GM12874 (cell line): ENCODE measurements at regions not wholly inside any gene's neighbourhood (a gene's known extent, or its start where the extent isn't known, plus 50 kb on each side); places are given as distances from the start of the nearest gene placed in this dataset.

Experiments
- TF ChIP-seq, protein P1 (sequence below): IDR thresholded peaks from 2 replicates; pipeline ENCODE4 v1.5.1; 2011; ENCODE audit warnings: low read depth, mild to moderate bottlenecking, control low read depth, low read length, moderate library complexity; ENCODE audit not compliant: insufficient read depth

DNA sequence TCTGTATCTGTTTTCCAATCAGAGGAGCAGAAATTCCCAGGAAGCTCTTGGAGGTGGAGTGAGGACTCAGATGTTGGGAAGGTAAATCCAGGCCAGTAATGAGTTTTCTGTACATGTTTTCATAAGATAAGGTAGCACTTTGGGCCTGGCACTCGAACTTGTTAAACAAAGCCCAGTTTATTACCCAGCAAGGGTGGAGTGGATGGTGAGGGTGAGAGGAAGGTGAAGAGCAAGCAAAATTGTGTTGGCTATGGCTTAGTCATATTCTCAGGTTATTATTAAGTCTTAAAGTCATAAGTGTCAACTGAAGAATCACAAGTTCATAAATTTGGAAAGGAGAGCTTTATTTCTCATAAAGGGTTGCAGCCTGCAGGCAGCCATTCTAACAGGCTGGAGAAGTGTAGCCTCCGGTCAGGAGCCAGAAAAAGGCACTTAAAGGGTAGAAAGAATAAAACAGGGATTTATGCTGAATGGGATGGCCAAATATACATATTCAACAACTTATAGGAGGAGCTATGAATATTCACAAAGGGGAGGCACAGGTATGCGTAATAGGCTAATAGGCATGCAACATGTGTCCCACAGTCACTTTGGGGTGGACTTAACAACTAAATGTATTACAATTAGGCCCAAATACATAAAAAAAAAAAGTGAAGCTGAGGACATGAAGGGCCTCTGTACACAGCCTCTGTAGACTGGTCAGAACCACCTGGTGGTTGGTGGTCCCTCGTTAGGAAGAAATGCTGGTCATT, 523.9 kb downstream of the LMO4 start:
- TF ChIP-seq, protein P1, sequence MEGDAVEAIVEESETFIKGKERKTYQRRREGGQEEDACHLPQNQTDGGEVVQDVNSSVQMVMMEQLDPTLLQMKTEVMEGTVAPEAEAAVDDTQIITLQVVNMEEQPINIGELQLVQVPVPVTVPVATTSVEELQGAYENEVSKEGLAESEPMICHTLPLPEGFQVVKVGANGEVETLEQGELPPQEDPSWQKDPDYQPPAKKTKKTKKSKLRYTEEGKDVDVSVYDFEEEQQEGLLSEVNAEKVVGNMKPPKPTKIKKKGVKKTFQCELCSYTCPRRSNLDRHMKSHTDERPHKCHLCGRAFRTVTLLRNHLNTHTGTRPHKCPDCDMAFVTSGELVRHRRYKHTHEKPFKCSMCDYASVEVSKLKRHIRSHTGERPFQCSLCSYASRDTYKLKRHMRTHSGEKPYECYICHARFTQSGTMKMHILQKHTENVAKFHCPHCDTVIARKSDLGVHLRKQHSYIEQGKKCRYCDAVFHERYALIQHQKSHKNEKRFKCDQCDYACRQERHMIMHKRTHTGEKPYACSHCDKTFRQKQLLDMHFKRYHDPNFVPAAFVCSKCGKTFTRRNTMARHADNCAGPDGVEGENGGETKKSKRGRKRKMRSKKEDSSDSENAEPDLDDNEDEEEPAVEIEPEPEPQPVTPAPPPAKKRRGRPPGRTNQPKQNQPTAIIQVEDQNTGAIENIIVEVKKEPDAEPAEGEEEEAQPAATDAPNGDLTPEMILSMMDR: no peak

DNA sequence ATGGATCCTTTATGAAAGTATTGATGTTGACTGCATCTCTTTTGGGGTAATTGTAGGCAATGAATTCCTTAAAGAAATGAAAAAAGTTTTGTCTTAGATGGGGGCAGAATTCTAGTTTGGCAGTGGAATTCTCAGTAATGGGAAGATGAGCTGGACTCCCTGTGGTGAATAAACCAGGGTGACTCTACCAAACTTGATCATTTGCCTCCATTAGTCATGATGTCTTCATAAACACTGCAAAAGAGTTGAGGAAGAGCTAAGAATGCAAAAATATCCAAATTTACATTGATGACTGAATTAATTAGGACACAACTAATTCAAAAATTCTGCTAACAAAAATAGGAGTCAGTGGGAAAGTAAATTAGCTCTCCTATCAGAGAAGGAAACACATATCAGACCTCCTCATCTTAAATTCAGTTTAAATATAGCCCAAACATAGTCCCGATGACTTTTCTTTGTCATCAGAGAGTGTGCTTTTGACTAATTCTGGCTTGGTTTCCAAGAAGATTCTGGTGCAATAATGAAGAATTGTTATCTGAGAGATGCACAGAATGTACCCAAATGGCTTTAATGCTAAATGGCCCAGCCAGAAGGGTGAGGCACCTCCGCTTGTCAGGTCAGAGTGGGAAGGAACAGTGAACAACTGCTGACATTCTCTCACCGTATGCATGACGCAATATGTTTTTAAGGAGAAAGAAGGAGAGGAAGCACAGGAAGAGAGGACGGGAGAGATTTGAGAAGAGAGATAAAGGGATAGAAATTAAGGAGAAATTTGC, 525.1 kb downstream of the LMO4 start:
- TF ChIP-seq, protein P1: no peak

DNA sequence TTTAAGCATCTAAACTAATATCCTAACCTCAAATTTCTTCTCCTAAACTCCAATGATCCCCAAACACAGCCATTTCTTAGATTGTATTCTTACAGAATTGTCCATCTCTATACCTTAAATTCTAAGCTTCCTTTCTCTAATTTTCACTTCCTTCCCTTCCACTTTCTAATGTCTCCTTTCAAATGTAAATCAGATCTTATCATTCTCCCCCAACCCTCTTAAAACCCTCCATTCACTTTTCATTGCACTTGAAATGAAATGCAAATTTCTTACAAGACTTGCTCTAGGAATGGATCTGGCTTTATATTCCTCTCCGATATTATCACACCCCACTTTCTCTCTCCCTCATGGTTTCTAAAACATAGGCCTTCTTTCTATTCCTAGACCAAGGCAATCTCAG, 534.6 kb downstream of the LMO4 start:
- TF ChIP-seq, protein P1: no peak

DNA sequence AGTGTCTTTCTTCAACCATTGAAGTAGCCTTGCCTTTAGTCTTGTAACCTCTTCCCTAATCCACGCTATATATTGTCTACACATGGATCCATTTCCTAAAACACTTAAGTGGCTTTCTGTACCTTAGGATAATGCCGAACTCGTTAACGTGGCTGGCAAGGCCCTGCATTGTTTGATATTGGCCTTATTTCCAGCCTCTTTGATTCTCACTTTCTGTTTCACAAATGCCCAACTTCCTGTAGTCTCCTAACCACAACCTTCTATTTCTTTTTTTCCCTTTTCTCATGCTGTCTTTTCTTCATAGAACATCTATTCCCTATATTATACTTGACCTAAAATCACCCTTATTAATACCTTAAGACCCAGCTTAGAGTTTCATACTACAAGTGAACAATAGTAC, 536.0 kb downstream of the LMO4 start:
- TF ChIP-seq, protein P1: no peak

DNA sequence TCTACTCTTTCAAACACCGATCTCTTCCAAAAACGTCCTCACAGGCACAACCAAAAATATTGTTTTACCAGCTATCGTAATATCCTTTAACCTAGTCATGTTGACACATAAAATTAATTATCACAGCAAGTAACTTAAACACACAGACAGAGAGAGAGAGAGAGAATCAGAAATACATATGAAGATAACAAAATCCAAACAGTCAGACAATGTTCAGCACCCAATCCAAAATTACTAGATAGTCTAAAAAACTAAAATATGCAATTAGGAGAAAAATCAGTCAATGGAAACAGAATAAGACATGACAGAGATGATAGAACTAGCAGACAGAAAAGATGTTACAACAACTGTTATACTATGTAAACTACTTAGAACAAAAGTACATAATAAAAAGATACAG, 537.7 kb downstream of the LMO4 start:
- TF ChIP-seq, protein P1: no peak

DNA sequence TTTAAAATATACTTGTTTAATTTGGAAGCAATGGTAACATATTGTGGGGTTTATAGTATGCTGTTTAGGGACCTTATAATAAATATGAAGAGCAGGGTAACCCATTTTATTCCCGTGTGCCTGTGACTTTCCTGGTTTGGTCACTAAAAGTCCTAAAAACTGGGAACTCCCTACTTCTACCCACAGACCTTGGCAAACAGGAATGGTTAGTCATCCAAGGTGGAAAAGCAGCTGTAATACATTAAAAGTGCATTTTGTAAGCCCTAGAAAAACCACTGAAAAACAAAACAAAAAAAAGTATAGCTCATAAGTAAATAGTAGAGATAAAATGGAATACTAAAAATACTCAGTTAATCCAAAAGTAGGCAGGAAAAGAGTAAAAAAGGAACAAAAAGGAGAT, 538.9 kb downstream of the LMO4 start:
- TF ChIP-seq, protein P1: no peak

DNA sequence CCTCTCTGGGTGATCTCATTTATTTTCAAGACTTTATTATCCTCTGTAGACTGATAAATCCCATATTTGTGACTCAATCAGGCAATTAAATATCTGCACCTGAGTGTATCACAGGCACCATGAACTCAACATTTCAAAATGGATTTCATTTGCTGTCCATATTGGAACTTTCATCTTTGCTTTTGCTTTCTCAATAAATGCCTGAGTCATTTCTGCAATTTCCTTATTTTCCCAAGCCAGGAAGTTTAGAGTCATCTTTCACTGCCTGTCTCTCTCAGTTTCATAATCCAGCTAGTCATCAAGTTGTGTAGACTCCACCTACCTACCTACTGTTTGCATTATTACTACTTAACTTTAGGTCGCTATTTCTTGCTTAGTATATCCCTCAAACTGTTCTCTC, 540.9 kb downstream of the LMO4 start:
- TF ChIP-seq, protein P1: no peak
